HT1080 (cell line): ENCODE measurements at regions not wholly inside any gene's neighbourhood (a gene's known extent, or its start where the extent isn't known, plus 50 kb on each side); places are given as distances from the start of the nearest gene placed in this dataset.
A peak's percentile ranks its signal among the peaks of the same experiment; 100 is the strongest.
"Not testable (repeated sequence)": the region's sequence is repeated elsewhere in the genome, so short reads cannot be mapped to it uniquely, and the experiment has no call there.

Source experiments
- DNase-seq: peaks from one replicate; pipeline ENCODE4 v3.0.0-alpha.2; 2015; ENCODE audit warnings: low read depth

- DNase-seq = no peak
These were observed 793.4 kb upstream of the FRG1 start for GRCh38 chr4:189147005-189147929.

DNA sequence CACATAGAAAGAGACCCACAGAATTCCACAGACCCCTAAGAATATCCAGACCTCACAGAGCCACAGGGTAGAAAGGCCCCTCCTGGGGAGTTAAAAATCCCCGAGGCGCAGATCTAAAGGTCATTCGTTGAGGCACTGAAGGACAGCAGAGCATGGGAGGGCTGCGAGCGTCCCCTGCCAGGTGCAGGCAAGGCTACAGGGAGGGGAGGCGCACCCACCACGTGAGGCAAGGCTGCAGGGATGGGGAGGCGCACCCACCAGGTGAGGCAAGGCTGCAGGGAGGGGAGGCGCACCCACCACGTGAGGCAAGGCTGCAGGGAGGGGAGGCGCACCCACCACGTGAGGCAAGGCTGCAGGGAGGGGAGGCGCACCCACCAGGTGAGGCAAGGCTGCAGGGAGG, 785.6 kb upstream of the FRG1 start:
- not testable (repeated sequence) for DNase-seq

DNA sequence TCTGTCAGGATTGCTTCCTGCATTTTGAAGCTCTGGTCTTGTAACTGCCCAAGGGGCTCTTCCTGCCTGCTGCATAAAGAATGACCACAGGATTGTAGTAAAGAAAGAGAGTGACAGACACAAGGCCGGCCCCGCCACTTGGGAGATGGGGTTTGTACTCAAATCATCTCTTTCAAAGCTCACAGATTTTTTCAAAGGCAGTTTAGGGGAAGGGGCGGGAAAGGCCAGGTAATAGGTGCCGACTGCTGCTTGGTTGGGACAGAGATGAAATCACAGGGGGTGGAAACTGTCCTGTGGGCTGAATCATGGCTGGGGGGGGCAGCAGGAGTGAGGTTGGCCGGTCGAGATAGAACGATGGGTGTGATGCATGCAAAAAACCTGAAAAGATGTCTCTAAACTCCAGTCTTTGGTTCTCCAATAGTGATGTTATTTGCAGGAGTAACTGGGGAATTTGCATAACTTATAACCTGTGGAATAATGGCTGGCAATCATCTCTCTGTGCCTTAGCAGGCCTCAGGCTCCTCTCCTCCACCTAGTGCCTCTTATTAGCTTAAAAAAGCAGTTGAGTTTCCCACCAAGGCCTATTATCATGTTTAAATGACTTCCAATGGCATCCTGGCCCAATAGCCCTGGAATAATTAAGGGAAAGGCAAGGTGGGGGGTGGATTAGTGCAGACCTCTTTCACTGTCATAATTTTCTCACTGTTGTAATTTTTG, 778.4 kb upstream of the FRG1 start:
- DNase-seq = no peak

- no peak for DNase-seq
These were observed 777.8 kb upstream of the FRG1 start for GRCh38 chr4:189162888-189163287.

DNA sequence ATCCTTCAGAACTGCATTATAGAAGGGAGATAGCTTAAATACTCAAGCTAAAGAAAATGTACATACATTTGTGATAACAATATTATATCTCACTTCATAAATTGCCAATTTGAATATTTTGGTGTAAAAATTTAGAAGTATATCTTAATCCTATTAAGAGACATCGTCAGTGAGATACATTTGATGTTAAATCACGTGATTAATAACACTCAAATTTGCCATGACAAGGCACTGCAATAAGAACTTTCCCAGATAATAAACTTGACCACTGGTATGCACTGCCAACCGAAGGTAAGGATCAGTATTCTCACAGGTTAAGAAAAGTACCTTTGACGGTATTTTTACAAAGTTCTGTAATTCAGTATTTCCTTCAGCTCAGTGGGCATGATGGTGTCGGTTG, 764.7 kb upstream of the FRG1 start:
- no peak for DNase-seq

- peak; percentile 90 for DNase-seq
These were observed 763.5 kb upstream of the FRG1 start for GRCh38 chr4:189177130-189177529.

GRCh38 chr4:189178125-189178746, 762.4 kb upstream of the FRG1 start:
- no peak for DNase-seq

DNA sequence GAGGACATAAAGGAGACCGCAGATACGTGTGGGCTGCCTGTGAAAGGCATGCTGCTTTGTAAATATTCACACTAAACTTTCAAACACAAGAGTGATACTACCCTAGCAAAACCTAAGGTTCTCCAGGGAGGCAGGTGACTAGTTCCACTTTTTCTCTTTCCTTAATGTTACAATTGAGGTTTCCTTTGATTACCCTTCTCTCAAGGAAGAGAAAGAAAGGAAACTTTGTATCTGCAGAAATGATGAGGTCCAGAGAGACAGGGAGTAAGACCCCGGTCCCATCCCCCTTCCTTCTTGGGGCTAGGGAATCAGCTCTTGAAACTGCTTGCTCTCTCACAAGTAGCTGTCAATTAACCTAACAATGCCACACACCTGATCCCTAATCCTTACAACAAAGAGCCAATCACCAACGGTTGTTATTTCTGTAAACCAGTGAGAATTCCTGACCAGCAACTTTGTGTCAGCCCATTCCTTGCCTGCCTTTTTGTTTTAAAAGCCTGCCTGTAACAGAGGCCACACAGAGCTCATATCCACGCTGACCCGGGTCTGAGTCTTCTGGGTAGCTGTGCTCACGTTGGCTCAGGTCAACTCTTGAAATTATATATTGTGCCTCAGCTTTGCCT, 754.8 kb upstream of the FRG1 start:
- no peak for DNase-seq

DNA sequence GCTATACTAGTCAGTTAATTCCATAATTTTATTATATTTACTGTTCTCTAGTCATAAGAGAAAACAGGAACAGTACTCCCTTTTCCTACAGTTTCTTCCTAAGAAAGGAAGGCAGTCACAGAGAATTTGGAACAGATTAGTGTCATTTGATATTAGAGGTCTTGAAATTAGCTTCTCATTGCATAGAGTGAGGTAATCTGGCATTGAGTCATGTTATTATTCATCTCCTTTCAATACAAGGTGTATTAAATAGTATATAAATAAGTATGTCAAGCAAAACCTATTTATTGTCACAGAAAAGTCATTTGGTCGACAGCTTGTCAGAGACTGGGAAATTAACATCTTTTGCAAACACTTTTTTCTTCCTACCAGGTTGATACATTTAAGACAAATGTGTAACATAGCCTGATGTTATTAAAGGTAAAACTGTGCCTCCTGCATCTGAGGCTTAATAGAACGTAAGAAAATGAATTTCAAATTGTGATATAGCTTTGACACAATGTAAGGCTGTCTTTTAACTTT, 753.1 kb upstream of the FRG1 start:
- DNase-seq = no peak

DNA sequence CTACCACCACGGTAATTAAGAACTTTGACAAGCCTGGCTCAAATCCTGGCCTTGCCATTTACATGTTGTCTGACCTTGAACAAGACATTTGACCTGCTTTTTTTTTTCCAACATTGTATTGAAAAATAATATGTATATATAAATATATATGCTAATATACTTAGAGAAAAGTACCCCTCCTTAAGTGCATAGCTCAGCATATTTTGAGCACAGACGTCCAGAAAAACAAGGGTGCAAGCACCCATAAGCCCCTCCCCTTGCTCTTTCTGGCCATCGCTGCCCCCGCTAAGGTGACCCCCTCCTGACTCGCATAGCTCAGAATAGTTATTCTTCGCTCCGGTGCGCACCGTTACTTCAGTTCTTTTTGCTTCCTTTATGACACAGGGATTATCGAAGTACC, 742.0 kb upstream of the FRG1 start:
- no peak for DNase-seq

DNA sequence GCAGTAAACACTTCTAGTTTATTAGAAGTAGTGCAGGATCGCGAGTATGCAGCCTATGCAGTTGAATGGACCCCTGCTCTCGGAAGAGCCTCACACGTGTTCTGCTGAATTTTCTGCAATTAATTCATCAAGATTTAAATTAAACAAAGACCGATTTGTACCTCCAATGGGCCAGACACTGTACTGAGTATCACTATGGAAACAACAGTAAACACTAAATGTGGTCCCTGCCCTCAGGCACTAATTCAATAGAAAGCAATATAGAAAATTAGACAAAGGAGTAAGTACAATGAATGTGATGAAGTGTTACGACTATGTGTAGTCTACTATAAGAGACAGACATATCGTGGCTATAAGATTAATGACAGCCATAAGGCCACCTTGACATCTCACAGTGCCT, 740.3 kb upstream of the FRG1 start:
- no peak for DNase-seq

DNA sequence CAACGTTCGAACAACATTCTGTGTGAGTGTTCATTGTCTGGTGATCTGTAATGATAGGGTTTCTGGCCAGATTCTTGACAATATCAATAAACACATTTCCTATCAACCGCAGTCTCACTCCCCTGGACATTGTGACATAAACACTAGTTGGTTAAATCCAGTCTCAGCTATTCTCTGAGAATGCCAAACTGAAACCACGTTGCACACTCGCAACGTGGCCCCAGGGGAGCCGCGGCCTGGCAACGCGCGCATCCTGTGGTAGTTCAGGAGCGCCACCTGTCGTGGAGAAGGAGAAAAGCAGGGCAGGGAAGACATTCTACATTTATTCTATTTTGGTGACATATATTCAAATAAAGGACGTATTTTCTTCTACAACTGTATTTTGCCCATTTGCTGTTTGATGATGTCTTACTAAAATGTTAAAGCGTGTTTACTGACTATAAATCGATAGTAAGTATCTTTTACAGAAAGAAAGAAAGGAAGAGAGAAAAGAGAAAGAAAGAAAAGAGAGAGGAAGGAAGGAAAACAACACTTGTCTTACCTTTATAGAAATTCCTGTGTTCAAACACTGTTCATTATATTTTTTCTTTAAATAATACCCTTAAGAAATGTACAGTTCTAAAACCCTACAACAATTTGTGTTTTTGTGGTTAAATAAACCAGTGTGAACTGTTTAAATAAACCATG, 738.3 kb upstream of the FRG1 start:
- DNase-seq = peak; percentile 61

DNA sequence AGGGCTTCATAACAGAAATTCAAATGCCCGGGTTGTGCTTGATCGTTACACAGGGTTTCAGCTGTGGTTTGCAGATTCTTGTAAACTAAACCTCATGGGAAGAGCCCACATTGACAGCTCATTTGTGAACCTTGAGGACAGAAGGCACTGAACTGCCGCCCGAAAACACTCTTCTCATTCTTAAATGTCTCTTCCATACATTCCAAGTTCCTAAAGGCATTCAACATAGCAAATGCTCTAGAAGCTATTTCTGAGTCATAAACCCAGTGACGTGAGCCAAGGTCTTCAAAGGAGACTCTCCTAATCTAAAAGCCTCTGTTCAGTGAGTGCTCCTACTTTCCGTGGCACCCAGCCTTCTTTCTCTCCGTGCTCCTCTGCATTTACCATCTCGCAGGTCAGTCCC, 737.8 kb upstream of the FRG1 start:
- peak; percentile 59 for DNase-seq

GRCh38 chr4:189204616-189205015, 736.1 kb upstream of the FRG1 start:
- DNase-seq = no peak

DNA sequence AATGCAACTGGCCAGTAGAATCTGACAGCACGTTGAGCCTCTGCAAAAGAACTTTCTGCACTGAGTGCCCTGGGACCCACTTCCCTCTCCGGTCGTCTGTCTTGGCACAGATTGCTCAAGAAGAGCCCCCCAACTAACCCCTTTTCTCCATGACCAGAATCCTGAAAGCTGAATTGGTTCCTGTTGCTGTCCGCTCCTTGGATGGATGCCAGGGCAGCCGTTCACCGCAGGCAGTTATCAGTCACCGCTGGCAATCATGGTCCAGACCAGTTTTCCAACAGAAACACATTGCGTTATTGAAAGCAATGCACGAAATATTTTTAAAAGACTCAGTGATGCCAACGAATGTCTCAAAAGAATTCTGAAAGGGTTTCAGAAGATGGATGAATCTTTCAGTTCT, 733.7 kb upstream of the FRG1 start:
- no peak for DNase-seq

GRCh38 chr4:189207872-189208271, 732.8 kb upstream of the FRG1 start:
- no peak for DNase-seq

GRCh38 chr4:189215574-189215973, 725.1 kb upstream of the FRG1 start:
- DNase-seq = no peak

DNA sequence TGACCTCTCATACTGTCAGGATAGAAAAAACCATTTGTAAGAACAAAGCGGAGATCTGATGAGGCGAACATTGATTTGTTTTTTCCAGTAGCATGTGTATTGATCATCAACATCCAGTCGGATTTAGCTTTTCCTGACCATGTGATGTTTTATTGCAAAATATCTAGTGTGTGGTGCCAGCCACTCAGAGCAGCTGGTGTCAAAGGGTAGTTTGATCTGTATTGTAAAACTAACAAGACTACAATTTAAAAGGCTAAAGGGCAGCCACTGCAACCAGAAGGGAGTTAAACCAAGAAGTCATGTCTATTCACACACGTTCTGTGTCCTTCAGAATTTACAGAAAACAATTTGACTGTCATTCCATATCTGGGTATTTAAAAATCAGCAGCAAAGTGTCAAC, 719.0 kb upstream of the FRG1 start:
- DNase-seq = no peak

GRCh38 chr4:189228726-189229125, 711.9 kb upstream of the FRG1 start:
- no peak for DNase-seq

GRCh38 chr4:189232274-189232673, 708.4 kb upstream of the FRG1 start:
- DNase-seq = no peak

- DNase-seq = not testable (repeated sequence)
These were observed 706.9 kb upstream of the FRG1 start for GRCh38 chr4:189233754-189234153.
